SK-N-SH treated with all-trans-retinoic acid at 6 μM for 48 hours (cell line): ENCODE measurements at regions not wholly inside any gene's neighbourhood (a gene's known extent, or its start where the extent isn't known, plus 50 kb on each side); places are given as distances from the start of the nearest gene placed in this dataset.

ENCODE experiments used
- ATAC-seq: fragments of 200-7000 bp; cut with Tn5 transposase; 3 replicates; pipeline ENCODE4 v1.9.1; 2020; ENCODE audit warnings: mild to moderate bottlenecking, moderate library complexity
- ARNTL ChIP-seq: fragments of 450-650 bp; formaldehyde crosslinking; IDR thresholded peaks from 2 replicates; pipeline ENCODE4 v1.5.0; 2020; ENCODE audit warnings: low read depth, mild to moderate bottlenecking, moderate library complexity, borderline replicate concordance
- BACH2 ChIP-seq: fragments of 250-450 bp; sonication (Bioruptor Pico); IDR thresholded peaks from 2 replicates; pipeline ENCODE4 v1.9.0; 2021; ENCODE audit warnings: mild to moderate bottlenecking, borderline replicate concordance
- CREB5 ChIP-seq: fragments of 250-450 bp; sonication (Bioruptor Pico); IDR thresholded peaks from 2 replicates; pipeline ENCODE4 v1.5.1; 2020; ENCODE audit warnings: low read depth, mild to moderate bottlenecking, moderate library complexity
- CSDC2 ChIP-seq: fragments of 250-450 bp; sonication (Bioruptor Pico); IDR thresholded peaks from 2 replicates; pipeline ENCODE4 v1.5.0; 2020; ENCODE audit warnings: mild to moderate bottlenecking, moderate library complexity
- CSRNP3 ChIP-seq: fragments of 250-450 bp; sonication (Bioruptor Pico); IDR thresholded peaks from 2 replicates; pipeline ENCODE4 v1.5.1; 2021; ENCODE audit warnings: mild to moderate bottlenecking, moderate library complexity
- ESRRG ChIP-seq: fragments of 250-450 bp; sonication (Bioruptor Pico); IDR thresholded peaks from 2 replicates; pipeline ENCODE4 v1.6.1; 2021; ENCODE audit warnings: mild to moderate bottlenecking
- GLIS3 ChIP-seq: fragments of 250-450 bp; sonication (Bioruptor Pico); IDR thresholded peaks from 2 replicates; pipeline ENCODE4 v1.5.0; 2020; ENCODE audit warnings: mild to moderate bottlenecking, moderate library complexity
- ISL1 ChIP-seq: fragments of 250-450 bp; sonication (Bioruptor Pico); IDR thresholded peaks from 2 replicates; pipeline ENCODE4 v2.1.2; 2022; ENCODE audit warnings: mild to moderate bottlenecking, moderate library complexity
- OSR1 ChIP-seq: fragments of 250-450 bp; sonication (Bioruptor Pico); IDR thresholded peaks from 2 replicates; pipeline ENCODE4 v1.8.0; 2022; ENCODE audit warnings: moderate library complexity, mild to moderate bottlenecking, inconsistent platforms
- PATZ1 ChIP-seq: fragments of 250-450 bp; sonication (Bioruptor Pico); IDR thresholded peaks from 2 replicates; pipeline ENCODE4 v1.8.0; 2020; ENCODE audit warnings: mild to moderate bottlenecking, moderate library complexity, borderline replicate concordance
- POU6F1 ChIP-seq: fragments of 250-450 bp; sonication (Bioruptor Pico); IDR thresholded peaks from 2 replicates; pipeline ENCODE4 v1.8.0; 2021; ENCODE audit warnings: low read depth, mild to moderate bottlenecking, moderate library complexity, borderline replicate concordance
- PPARA ChIP-seq: fragments of 250-450 bp; sonication (Bioruptor Pico); IDR thresholded peaks from 2 replicates; pipeline ENCODE4 v1.5.0; 2020; ENCODE audit warnings: mild to moderate bottlenecking, borderline replicate concordance
- SNAI2 ChIP-seq: fragments of 250-450 bp; sonication (Bioruptor Pico); IDR thresholded peaks from 2 replicates; pipeline ENCODE4 v1.5.0; 2020; ENCODE audit warnings: mild to moderate bottlenecking, moderate library complexity
- TCF4 ChIP-seq: fragments of 250-450 bp; sonication (Bioruptor Pico); IDR thresholded peaks from 2 replicates; pipeline ENCODE4 v1.8.0; 2021; ENCODE audit warnings: mild to moderate bottlenecking, moderate library complexity, borderline replicate concordance
- TOX ChIP-seq: fragments of 250-450 bp; sonication (Bioruptor Pico); IDR thresholded peaks from 2 replicates; pipeline ENCODE4 v1.8.0; 2021; ENCODE audit warnings: mild to moderate bottlenecking, moderate library complexity, borderline replicate concordance
- ZC3H10 ChIP-seq: fragments of 250-450 bp; sonication (Bioruptor Pico); IDR thresholded peaks from 2 replicates; pipeline ENCODE4 v1.5.1; 2021; ENCODE audit warnings: mild to moderate bottlenecking, moderate library complexity
- ZFP3 ChIP-seq: fragments of 250-450 bp; sonication (Bioruptor Pico); IDR thresholded peaks from 2 replicates; pipeline ENCODE4 v1.5.0; 2020; ENCODE audit warnings: mild to moderate bottlenecking, moderate library complexity
- ZFP30 ChIP-seq: fragments of 450-650 bp; formaldehyde crosslinking; IDR thresholded peaks from 2 replicates; pipeline ENCODE4 v1.5.0; 2022; ENCODE audit warnings: mild to moderate bottlenecking, moderate library complexity
- ZNF565 ChIP-seq: fragments of 450-650 bp; formaldehyde crosslinking; conservative IDR thresholded peaks from 2 replicates; pipeline ENCODE4 v1.5.0; 2020; ENCODE audit warnings: low read depth, mild to moderate bottlenecking, moderate library complexity
- ZNF70 ChIP-seq: fragments of 450-650 bp; formaldehyde crosslinking; IDR thresholded peaks from 2 replicates; pipeline ENCODE4 v1.5.0; 2020; ENCODE audit warnings: mild to moderate bottlenecking, moderate library complexity
- ZNF8 ChIP-seq: fragments of 450-650 bp; formaldehyde crosslinking; IDR thresholded peaks from 2 replicates; pipeline ENCODE4 v1.5.0; 2020; ENCODE audit warnings: mild to moderate bottlenecking, moderate library complexity

- TF ChIP-seq ZFP30 = no peak
- no peak for TF ChIP-seq ISL1 (CRISPR knock-in tag)
- no peak for TF ChIP-seq CSDC2 (CRISPR knock-in tag)
Measured at GRCh38 chr3:78070188-78070587, 1030.3 kb downstream of the ROBO2 start.

GRCh38 chr3:78076379-78076778 lies 1036.5 kb downstream of the ROBO2 start:
- TF ChIP-seq PATZ1 (CRISPR knock-in tag) (no peak), ZFP3 (CRISPR knock-in tag) (no peak), ZC3H10 (CRISPR knock-in tag) (no peak), GLIS3 (CRISPR knock-in tag) (no peak), PPARA (CRISPR knock-in tag) (no peak), CSDC2 (CRISPR knock-in tag) (no peak), OSR1 (no peak), CSRNP3 (CRISPR knock-in tag) (no peak), ESRRG (no peak), BACH2 (CRISPR knock-in tag) (no peak), SNAI2 (CRISPR knock-in tag) (no peak), ZNF565 (CRISPR knock-in tag) (no peak), POU6F1 (CRISPR knock-in tag) (no peak)
- no peak for ATAC-seq

More at GRCh38 chr3:78070188-78070587, 1030.3 kb downstream of the ROBO2 start:
- no peak for ATAC-seq

- ATAC-seq = no peak
- no peak for TF ChIP-seq PPARA (CRISPR knock-in tag)
- TF ChIP-seq CSDC2 (CRISPR knock-in tag) = no peak
Measured at GRCh38 chr3:78077178-78077577, 1037.3 kb downstream of the ROBO2 start.

- ATAC-seq = no peak
- TF ChIP-seq TOX (CRISPR knock-in tag) = no peak
- TF ChIP-seq BACH2 (CRISPR knock-in tag) = no peak
- TF ChIP-seq SNAI2 (CRISPR knock-in tag) = no peak
- TF ChIP-seq ZC3H10 (CRISPR knock-in tag) = no peak
- TF ChIP-seq ZNF565 (CRISPR knock-in tag) = no peak
- TF ChIP-seq ZFP3 (CRISPR knock-in tag) = no peak
- TF ChIP-seq TCF4 (CRISPR knock-in tag) = no peak
- TF ChIP-seq PATZ1 (CRISPR knock-in tag) = no peak
- TF ChIP-seq ZNF70 (CRISPR knock-in tag) = no peak
- no peak for TF ChIP-seq ESRRG
- no peak for TF ChIP-seq ZNF8 (CRISPR knock-in tag)
- TF ChIP-seq PPARA (CRISPR knock-in tag) = no peak
- TF ChIP-seq CSDC2 (CRISPR knock-in tag) = no peak
- TF ChIP-seq POU6F1 (CRISPR knock-in tag) = no peak
- no peak for TF ChIP-seq CREB5 (CRISPR knock-in tag)
- TF ChIP-seq CSRNP3 (CRISPR knock-in tag) = no peak
- TF ChIP-seq ARNTL (CRISPR knock-in tag) = no peak
Measured at GRCh38 chr3:78077842-78078241, 1037.9 kb downstream of the ROBO2 start.
